Fibroblast of skin of right biceps (primary cell): ENCODE measurements at regions not wholly inside any gene's neighbourhood (a gene's known extent, or its start where the extent isn't known, plus 50 kb on each side); places are given as distances from the start of the nearest gene placed in this dataset.
"Not testable (repeated sequence)": the region's sequence is repeated elsewhere in the genome, so short reads cannot be mapped to it uniquely, and the experiment has no call there.

Source experiments
- DNase-seq: peaks from one replicate; pipeline ENCODE4 v3.0.0-alpha.2; 2013

- DNase-seq = no peak
Measured at GRCh38 chr2:31651736-31652135, 71.0 kb upstream of the SRD5A2 start.

GRCh38 chr2:31651267-31651666 lies 70.5 kb upstream of the SRD5A2 start:
- no peak for DNase-seq

- no peak for DNase-seq
Measured at GRCh38 chr2:31644551-31644950, 63.8 kb upstream of the SRD5A2 start.

GRCh38 chr2:31642707-31643106 lies 62.0 kb upstream of the SRD5A2 start:
- no peak for DNase-seq

- not testable (repeated sequence) for DNase-seq
Measured at GRCh38 chr2:31632201-31632600, 51.5 kb upstream of the SRD5A2 start.
